ENCODE measurements at regions not wholly inside any gene's neighbourhood (a gene's known extent, or its start where the extent isn't known, plus 50 kb on each side); places are given as distances from the start of the nearest gene placed in this dataset.

- no peak for DNase-seq (ENCODE audit: low spot score, unreplicated experiment)
- Mint-ChIP-seq H3K4me3 (ENCODE audit: low read depth) (no peak overlapping the region), H3K9me3 (ENCODE audit: low read depth) (peaks cover 4% of the 10 kb centered on the region), H3K27me3 (peaks cover 4% of the 10 kb centered on the region), H3K27ac (no peak overlapping the region), H3K36me3 (ENCODE audit: insufficient read depth) (peaks cover 3% of the 10 kb centered on the region), H3K4me1 (ENCODE audit: low read depth) (peaks cover 8% of the 10 kb centered on the region)
- TF ChIP-seq CTCF (IDR thresholded peaks at IDR 0.05; ENCODE audit: unreplicated experiment), result no peak
Measured at GRCh38 chr10:120308589-120308988, 148.4 kb upstream of the PLPP4 start.

- no peaks in the 10 kb centered on the region for H3K9me3 Mint-ChIP-seq (ENCODE audit: low read depth)
- H3K4me1 Mint-ChIP-seq (ENCODE audit: low read depth), result peaks cover 3% of the 10 kb centered on the region
- no peak for DNase-seq (ENCODE audit: low spot score, unreplicated experiment)
- H3K36me3 Mint-ChIP-seq (ENCODE audit: insufficient read depth), result no peaks in the 10 kb centered on the region
- no peak overlapping the region for H3K4me3 Mint-ChIP-seq (ENCODE audit: low read depth)
- H3K27me3 Mint-ChIP-seq, result peaks cover 9% of the 10 kb centered on the region
- H3K27ac Mint-ChIP-seq, result no peak overlapping the region
- TF ChIP-seq CTCF (IDR thresholded peaks at IDR 0.05; ENCODE audit: unreplicated experiment), result no peak
Measured at GRCh38 chr10:120313715-120314114, 143.3 kb upstream of the PLPP4 start.

GRCh38 chr10:120314442-120314841 lies 142.6 kb upstream of the PLPP4 start:
- Mint-ChIP-seq H3K4me3 (ENCODE audit: low read depth) (no peak overlapping the region), H3K4me1 (ENCODE audit: low read depth) (peaks cover 5% of the 10 kb centered on the region), H3K27me3 (peaks cover 10% of the 10 kb centered on the region), H3K9me3 (ENCODE audit: low read depth) (no peaks in the 10 kb centered on the region), H3K36me3 (ENCODE audit: insufficient read depth) (no peaks in the 10 kb centered on the region), H3K27ac (no peak overlapping the region)
- no peak for DNase-seq (ENCODE audit: low spot score, unreplicated experiment)
- TF ChIP-seq CTCF (IDR thresholded peaks at IDR 0.05; ENCODE audit: unreplicated experiment), result no peak

- H3K27me3 Mint-ChIP-seq, result peaks cover 15% of the 10 kb centered on the region
- no peak overlapping the region for H3K4me3 Mint-ChIP-seq (ENCODE audit: low read depth)
- no peak overlapping the region for H3K27ac Mint-ChIP-seq
- H3K36me3 Mint-ChIP-seq (ENCODE audit: insufficient read depth), result no peaks in the 10 kb centered on the region
- no peaks in the 10 kb centered on the region for H3K9me3 Mint-ChIP-seq (ENCODE audit: low read depth)
- DNase-seq (ENCODE audit: low spot score, unreplicated experiment), result no peak
- H3K4me1 Mint-ChIP-seq (ENCODE audit: low read depth), result peaks cover 3% of the 10 kb centered on the region
- TF ChIP-seq CTCF (IDR thresholded peaks at IDR 0.05; ENCODE audit: unreplicated experiment), result no peak
Measured at GRCh38 chr10:120318862-120319261, 138.2 kb upstream of the PLPP4 start.

- DNase-seq (ENCODE audit: low spot score, unreplicated experiment), result no peak
- H3K4me3 Mint-ChIP-seq (ENCODE audit: low read depth), result no peak overlapping the region
- H3K27me3 Mint-ChIP-seq, result no peaks in the 10 kb centered on the region
- no peaks in the 10 kb centered on the region for H3K9me3 Mint-ChIP-seq (ENCODE audit: low read depth)
- no peak for TF ChIP-seq CTCF (IDR thresholded peaks at IDR 0.05; ENCODE audit: unreplicated experiment)
- H3K36me3 Mint-ChIP-seq (ENCODE audit: insufficient read depth), result no peaks in the 10 kb centered on the region
- peak overlapping the region; percentile 60 for H3K27ac Mint-ChIP-seq
- H3K4me1 Mint-ChIP-seq (ENCODE audit: low read depth), result peaks cover 20% of the 10 kb centered on the region
Measured at GRCh38 chr10:120327675-120328074, 129.4 kb upstream of the PLPP4 start.

All from progenitor cell of endocrine pancreas (in vitro differentiated cells).